ENCODE measurements at regions not wholly inside any gene's neighbourhood (a gene's known extent, or its start where the extent isn't known, plus 50 kb on each side); places are given as distances from the start of the nearest gene placed in this dataset.

DNA sequence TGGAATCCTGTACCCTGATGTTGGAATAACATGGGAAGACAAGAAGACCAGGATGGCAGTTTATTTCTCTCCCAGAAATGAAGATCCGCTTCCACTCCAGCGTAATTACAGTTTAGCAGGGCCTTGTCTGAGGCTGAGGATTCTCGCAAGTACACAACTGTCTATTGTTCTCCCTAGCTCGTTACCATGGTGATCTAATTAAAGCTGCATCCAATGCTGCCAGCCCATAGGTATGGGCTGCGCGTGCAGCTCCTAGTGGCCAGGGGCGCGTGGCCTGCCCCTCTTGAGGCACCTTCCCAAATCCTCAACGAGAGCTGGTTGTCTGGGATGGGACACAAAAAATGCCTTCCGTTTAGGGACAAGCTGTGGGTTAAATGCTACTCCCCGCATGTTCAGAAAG lies 344.9 kb downstream of the CYRIA start:
- TF ChIP-seq CTCF (IDR thresholded peaks at IDR 0.05; ENCODE audit: control extremely low read depth, extremely low read depth, low read depth, missing control alignments) = no peak
- ChIA-PET POLR2A (no interaction called here), CTCF (no interaction called here)
- DNase-seq (ENCODE audit: extremely low spot score) = no peak

- TF ChIP-seq CTCF (IDR thresholded peaks at IDR 0.05; ENCODE audit: control extremely low read depth, extremely low read depth, low read depth, missing control alignments) = no peak
- CTCF ChIA-PET = no interaction called here
- POLR2A ChIA-PET = no interaction called here
- no peak for DNase-seq (ENCODE audit: extremely low spot score)
Observed at GRCh38 chr2:16319551-16320121, 346.0 kb downstream of the CYRIA start.

DNA sequence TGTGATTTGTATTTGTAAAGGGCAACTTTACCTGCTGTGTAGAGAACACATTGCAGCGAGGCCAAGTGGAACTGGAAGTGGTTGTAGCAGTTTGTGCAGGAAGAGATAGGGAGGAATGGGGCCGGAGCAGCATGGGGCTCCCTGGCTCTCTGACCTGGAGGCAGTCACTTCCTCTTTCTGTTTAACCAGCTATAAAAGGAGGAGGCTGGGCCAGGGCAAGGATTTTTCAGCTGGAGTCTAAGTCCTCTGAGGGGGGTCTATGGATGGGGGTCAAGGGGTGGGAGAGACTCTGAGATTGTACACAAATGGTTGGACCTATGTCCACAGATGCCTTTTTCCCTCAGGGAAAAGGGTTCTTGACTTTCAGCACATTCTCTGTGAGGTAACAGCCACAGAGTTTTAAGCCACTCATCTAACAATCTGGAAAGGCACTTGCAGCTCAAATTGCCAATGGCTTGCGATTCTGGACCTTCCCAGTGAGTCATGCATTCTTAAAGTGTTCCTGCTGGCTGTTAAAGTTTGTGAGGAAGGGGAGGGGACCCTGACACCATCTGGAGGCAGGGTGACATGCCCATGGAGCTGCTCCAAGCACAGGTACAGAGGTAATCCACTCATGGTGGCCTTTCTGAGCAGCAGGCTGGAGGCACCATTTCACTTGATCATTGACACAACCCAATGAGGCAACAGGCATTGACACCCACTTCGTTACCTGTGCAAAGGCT lies 347.0 kb downstream of the CYRIA start:
- ChIA-PET CTCF (no interaction called here), POLR2A (no interaction called here)
- DNase-seq (ENCODE audit: extremely low spot score) = peak; percentile 36

DNA sequence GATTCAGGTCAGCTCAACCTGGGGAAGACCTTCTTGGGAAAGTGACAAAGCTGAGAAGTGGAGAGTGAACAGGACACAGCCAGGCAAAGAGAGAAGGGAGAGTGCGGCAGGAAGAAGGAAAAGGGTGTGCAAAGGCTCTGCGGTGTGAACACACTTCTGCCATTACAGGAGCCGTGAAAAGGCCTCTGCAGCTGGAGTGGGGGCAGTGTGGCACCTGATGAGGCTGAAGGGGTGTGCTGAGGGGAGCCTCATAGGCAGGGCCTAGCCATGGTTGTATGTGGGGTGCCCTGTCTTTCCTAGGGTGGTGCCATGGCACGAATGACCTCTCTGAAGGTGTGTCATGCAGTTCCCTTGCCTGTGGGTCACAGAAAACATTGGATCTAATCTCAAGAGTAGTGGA lies 347.6 kb downstream of the CYRIA start:
- no peak for DNase-seq (ENCODE audit: extremely low spot score)
- ChIA-PET POLR2A (no interaction called here), CTCF (no interaction called here)
- TF ChIP-seq CTCF (IDR thresholded peaks at IDR 0.05; ENCODE audit: control extremely low read depth, extremely low read depth, low read depth, missing control alignments) = no peak

More for the DNA sequence above, 347.0 kb downstream of the CYRIA start:
- no peak for TF ChIP-seq CTCF (IDR thresholded peaks at IDR 0.05; ENCODE audit: control extremely low read depth, extremely low read depth, low read depth, missing control alignments)

GRCh38 chr2:16317211-16317830 lies 348.3 kb downstream of the CYRIA start:
- no peak for TF ChIP-seq CTCF (IDR thresholded peaks at IDR 0.05; ENCODE audit: control extremely low read depth, extremely low read depth, low read depth, missing control alignments)
- ChIA-PET POLR2A (no interaction called here), CTCF (no interaction called here)
- no peak for DNase-seq (ENCODE audit: extremely low spot score)

DNA sequence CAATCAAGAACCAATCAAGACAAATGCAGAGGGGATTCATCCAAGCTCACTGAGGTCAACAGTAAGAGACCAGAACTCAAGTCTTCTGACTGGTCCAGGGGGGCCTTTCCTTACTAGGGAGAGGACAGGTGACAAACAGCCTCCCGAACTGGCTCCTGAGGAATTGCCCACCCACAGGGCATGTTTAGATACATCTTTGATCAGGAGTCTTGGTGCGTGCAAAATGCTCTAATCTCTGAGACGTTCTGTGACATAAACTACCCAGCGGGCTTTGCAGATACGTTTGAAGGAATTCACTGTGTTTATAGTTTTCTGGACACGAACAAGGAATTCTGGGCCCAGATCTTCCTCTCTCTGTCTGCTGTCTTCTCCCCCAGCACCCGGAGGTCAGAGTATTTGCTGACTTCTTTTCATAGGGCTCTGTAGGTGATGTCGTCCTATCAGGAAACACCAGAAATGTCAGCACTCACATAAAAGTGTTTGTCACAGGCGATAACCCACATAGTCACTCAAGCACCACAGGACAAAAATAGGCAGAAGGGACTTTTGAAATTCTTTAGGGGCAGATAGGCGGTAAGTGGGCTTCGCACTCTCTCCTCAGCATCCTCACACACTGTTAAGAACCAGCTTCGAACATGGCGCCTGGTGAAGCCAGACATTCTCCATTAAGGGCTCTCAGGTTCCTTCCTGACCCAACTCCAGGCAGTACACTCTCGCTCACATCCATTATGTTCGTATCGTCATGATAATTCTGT lies 349.0 kb downstream of the CYRIA start:
- ChIA-PET CTCF (no interaction called here), POLR2A (no interaction called here)
- no peak for DNase-seq (ENCODE audit: extremely low spot score)
- no peak for TF ChIP-seq CTCF (IDR thresholded peaks at IDR 0.05; ENCODE audit: control extremely low read depth, extremely low read depth, low read depth, missing control alignments)

Measured in GM10248 (cell line).